ENCODE measurements at regions not wholly inside any gene's neighbourhood (a gene's known extent, or its start where the extent isn't known, plus 50 kb on each side); places are given as distances from the start of the nearest gene placed in this dataset.

DNA sequence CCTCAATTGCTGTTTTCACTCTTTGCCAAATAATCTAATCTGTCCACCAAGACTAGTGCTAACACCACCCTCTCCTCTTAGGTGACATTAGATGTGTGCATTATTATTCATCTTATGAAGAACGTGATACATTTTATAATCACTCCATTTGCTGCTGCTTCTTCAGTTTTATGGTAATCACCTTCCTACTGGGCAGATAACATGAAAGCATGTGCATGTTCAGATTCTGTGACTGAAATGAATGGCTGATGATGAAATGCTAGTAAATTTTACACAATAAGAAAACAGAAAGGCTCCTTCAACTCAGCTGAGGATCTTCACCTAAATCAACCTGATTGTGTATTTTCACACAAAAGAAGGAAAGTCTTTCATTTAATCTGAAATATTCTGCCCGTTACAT lies 577.6 kb downstream of the CSNK1G3 start (continued):
- TF ChIP-seq ZNF626 (tag by site-specific recombination; IDR thresholded peaks at IDR 0.05) (no peak), ZNF660 (tag by site-specific recombination; IDR thresholded peaks at IDR 0.05) (peak; percentile 49; the same call in 1 of the 2 replicates), ZNF175 (tag by site-specific recombination; IDR thresholded peaks at IDR 0.05) (no peak), ZNF600 (tag by site-specific recombination; IDR thresholded peaks at IDR 0.05) (no peak), ZNF416 (tag by site-specific recombination; IDR thresholded peaks at IDR 0.05) (no peak), BCL11A (tag by site-specific recombination; IDR thresholded peaks at IDR 0.05; ENCODE audit: low read depth) (no peak), ZNF214 (tag by site-specific recombination; IDR thresholded peaks at IDR 0.05; ENCODE audit: borderline replicate concordance) (no peak), ZNF433 (tag by site-specific recombination; IDR thresholded peaks at IDR 0.05; ENCODE audit: low read depth) (no peak), ZFP69B (tag by site-specific recombination; IDR thresholded peaks at IDR 0.05) (no peak), ZNF843 (tag by site-specific recombination; IDR thresholded peaks at IDR 0.05) (no peak), ZNF223 (tag by site-specific recombination; IDR thresholded peaks at IDR 0.05) (no peak), OSR2 (tag by site-specific recombination; IDR thresholded peaks at IDR 0.05) (peak; percentile 47; the same call in 1 of the 2 replicates), ZNF473 (tag by site-specific recombination; IDR thresholded peaks at IDR 0.05) (no peak), ZNF561 (tag by site-specific recombination; IDR thresholded peaks at IDR 0.05; ENCODE audit: borderline replicate concordance) (peak; percentile 30; the same call in 1 of the 2 replicates), IKZF3 (tag by site-specific recombination; IDR thresholded peaks at IDR 0.05) (no peak), ZNF585B (tag by site-specific recombination; IDR thresholded peaks at IDR 0.05) (no peak), ZNF529 (tag by site-specific recombination; IDR thresholded peaks at IDR 0.05; ENCODE audit: insufficient replicate concordance) (no peak), ZBTB17 (tag by site-specific recombination; IDR thresholded peaks at IDR 0.05) (no peak), ZEB2 (tag by site-specific recombination; IDR thresholded peaks at IDR 0.05) (no peak), ZFP3 (tag by site-specific recombination; IDR thresholded peaks at IDR 0.05; ENCODE audit: low read depth) (no peak)
- TF ChIP-seq, protein P1, sequence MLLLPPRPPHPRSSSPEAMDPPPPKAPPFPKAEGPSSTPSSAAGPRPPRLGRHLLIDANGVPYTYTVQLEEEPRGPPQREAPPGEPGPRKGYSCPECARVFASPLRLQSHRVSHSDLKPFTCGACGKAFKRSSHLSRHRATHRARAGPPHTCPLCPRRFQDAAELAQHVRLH (tag by site-specific recombination; IDR thresholded peaks at IDR 0.05) = no peak
- TF ChIP-seq, protein P2, sequence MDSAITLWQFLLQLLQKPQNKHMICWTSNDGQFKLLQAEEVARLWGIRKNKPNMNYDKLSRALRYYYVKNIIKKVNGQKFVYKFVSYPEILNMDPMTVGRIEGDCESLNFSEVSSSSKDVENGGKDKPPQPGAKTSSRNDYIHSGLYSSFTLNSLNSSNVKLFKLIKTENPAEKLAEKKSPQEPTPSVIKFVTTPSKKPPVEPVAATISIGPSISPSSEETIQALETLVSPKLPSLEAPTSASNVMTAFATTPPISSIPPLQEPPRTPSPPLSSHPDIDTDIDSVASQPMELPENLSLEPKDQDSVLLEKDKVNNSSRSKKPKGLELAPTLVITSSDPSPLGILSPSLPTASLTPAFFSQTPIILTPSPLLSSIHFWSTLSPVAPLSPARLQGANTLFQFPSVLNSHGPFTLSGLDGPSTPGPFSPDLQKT (IDR thresholded peaks at IDR 0.05; ENCODE audit: borderline replicate concordance, low read depth, low read length) = no peak
- TF ChIP-seq, protein P3, sequence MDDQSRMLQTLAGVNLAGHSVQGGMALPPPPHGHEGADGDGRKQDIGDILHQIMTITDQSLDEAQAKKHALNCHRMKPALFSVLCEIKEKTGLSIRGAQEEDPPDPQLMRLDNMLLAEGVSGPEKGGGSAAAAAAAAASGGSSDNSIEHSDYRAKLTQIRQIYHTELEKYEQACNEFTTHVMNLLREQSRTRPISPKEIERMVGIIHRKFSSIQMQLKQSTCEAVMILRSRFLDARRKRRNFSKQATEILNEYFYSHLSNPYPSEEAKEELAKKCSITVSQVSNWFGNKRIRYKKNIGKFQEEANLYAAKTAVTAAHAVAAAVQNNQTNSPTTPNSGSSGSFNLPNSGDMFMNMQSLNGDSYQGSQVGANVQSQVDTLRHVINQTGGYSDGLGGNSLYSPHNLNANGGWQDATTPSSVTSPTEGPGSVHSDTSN (CRISPR knock-in tag; IDR thresholded peaks at IDR 0.05) = no peak
- TF ChIP-seq, protein P4, sequence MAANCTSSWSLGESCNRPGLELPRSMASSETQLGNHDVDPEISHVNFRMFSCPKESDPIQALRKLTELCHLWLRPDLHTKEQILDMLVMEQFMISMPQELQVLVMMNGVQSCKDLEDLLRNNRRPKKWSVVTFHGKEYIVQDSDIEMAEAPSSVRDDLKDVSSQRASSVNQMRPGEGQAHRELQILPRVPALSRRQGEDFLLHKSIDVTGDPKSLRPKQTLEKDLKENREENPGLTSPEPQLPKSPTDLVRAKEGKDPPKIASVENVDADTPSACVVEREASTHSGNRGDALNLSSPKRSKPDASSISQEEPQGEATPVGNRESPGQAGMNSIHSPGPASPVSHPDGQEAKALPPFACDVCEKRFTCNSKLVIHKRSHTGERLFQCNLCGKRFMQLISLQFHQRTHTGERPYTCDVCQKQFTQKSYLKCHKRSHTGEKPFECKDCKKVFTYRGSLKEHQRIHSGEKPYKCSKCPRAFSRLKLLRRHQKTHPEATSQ (tag by site-specific recombination; IDR thresholded peaks at IDR 0.05) = no peak
- TF ChIP-seq, protein P5, sequence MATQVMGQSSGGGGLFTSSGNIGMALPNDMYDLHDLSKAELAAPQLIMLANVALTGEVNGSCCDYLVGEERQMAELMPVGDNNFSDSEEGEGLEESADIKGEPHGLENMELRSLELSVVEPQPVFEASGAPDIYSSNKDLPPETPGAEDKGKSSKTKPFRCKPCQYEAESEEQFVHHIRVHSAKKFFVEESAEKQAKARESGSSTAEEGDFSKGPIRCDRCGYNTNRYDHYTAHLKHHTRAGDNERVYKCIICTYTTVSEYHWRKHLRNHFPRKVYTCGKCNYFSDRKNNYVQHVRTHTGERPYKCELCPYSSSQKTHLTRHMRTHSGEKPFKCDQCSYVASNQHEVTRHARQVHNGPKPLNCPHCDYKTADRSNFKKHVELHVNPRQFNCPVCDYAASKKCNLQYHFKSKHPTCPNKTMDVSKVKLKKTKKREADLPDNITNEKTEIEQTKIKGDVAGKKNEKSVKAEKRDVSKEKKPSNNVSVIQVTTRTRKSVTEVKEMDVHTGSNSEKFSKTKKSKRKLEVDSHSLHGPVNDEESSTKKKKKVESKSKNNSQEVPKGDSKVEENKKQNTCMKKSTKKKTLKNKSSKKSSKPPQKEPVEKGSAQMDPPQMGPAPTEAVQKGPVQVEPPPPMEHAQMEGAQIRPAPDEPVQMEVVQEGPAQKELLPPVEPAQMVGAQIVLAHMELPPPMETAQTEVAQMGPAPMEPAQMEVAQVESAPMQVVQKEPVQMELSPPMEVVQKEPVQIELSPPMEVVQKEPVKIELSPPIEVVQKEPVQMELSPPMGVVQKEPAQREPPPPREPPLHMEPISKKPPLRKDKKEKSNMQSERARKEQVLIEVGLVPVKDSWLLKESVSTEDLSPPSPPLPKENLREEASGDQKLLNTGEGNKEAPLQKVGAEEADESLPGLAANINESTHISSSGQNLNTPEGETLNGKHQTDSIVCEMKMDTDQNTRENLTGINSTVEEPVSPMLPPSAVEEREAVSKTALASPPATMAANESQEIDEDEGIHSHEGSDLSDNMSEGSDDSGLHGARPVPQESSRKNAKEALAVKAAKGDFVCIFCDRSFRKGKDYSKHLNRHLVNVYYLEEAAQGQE (tag by site-specific recombination; IDR thresholded peaks at IDR 0.05) = no peak

All from HEK293 (cell line).